ENCODE measurements at regions not wholly inside any gene's neighbourhood (a gene's known extent, or its start where the extent isn't known, plus 50 kb on each side); places are given as distances from the start of the nearest gene placed in this dataset.

DNA sequence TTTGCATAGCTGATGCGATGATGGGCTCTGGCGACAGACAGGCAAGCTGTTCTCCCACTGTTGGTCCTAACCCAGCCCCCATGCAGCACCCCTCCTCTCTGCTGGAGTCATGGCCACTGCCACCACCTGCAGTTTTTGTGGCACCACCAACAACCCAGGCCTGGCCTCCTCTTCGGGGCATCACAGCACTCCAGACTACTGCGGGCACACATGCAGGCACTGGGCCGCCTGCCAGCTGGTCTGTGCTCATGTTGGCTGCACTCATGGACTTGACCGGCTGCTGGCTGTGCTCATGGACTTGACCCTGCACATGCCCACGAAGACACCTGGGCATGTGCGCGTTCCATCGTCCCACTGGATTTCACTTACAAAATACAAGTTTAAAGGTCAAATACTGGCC is 130.9 kb upstream of the TMEM108 start:
- no peak overlapping the region for H3K27ac ChIP-seq
- DNase-seq (ENCODE audit: low read depth, low spot score) = no peak

DNA sequence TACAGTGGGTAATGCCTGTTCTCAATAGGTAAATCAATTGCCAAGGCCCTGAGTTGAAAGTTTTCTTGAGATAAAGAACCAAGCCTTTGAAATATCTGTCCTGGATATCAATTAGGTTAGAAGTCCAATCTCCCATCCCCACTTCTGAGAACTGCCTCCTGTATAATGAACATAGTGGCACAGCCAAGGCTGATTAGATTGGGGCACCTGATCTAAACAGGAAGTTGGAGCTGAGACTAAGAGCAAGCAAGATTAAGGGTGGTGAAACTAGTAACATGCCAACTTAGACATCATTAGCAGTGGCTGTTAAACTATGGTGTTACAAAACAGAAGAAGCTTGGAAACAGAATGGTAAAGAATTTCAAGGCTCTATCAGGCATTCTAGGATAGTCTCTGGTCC is 137.7 kb upstream of the TMEM108 start:
- no peak for DNase-seq (ENCODE audit: low read depth, low spot score)

GRCh38 chr3:132898141-132898540 is 140.1 kb upstream of the TMEM108 start:
- DNase-seq (ENCODE audit: low read depth, low spot score) = no peak
- H3K27ac ChIP-seq = no peak overlapping the region

More for the DNA sequence above, 137.7 kb upstream of the TMEM108 start:
- H3K27ac ChIP-seq = no peak overlapping the region

DNA sequence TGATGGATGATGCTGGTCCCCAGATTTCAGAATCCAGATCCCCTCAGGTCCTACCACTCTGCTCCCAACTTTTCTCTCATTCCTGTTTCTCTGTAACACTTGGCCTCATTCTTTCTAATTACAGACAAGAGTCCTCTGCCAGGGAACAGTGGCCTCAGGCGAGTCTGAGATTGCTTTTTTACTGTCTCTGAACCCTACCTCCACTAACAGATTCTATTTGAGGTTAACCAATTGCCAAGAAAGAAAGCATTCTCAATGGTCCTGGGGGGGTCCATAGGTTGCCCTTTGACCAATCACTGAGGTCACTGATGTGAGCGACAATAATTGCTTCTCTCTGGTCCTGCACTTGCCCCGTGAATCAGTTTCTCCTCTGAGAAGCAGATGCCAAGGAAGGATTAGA is 145.2 kb upstream of the TMEM108 start:
- no peak overlapping the region for H3K27ac ChIP-seq
- no peak for DNase-seq (ENCODE audit: low read depth, low spot score)

DNA sequence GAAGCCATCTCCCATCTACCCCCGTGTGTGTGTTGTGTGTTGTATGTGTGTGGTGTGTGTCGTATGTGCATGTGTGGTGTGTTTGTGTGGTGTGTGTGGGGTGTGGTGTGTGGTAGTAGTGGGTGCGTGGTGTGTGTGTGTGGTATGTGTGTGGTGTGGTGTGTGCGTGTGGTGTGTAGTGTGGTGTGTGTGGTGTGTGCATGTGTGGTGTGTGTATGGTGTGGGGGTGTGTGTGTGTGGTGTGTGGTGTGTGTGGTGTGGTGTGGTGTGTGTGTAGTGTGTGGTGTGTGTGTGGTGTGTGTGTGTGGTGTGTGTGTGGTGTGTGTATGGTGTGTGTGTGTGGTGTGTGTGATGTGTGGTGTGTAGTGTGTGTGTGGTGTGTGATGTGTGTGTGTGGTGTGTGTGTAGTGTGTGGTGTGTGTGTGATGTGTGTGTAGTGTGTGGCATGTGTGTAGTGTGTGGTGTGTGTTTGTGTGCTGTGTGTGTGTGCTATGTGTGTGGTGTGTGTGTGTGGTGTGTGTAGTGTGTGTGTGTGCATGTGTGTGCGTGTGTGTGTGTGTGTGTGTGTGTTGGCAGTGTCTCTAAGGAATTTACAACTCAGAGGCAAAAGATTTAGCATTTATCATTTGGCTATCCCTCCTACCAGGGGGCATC is 156.3 kb upstream of the TMEM108 start:
- H3K27ac ChIP-seq = no peak overlapping the region
- no peak for DNase-seq (ENCODE audit: low read depth, low spot score)

- no peak for DNase-seq (ENCODE audit: low read depth, low spot score)
- no peak overlapping the region for H3K27ac ChIP-seq
Observed at GRCh38 chr3:132880986-132881385, 157.2 kb upstream of the TMEM108 start.

DNA sequence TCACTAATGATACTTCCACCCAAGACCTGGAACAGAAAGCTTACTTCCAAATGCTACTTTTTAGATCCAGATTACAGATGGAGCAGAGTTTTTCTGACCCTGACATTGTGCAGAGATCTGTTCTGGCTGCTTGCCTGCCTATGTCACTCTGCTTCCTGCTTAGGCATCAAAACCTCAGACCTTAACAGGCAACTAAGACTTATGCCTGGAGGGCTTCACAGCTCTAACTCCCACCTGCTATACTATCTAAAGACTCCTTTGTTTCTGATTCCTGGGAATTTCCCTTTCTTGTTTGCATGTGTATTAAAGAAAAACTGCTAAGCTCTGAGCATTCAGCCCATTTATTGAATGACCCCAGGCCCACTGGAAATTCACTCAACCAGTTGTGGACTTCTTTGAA is 157.4 kb upstream of the NPHP3 start:
- no peak overlapping the region for H3K27ac ChIP-seq
- DNase-seq (ENCODE audit: low read depth, low spot score) = no peak

DNA sequence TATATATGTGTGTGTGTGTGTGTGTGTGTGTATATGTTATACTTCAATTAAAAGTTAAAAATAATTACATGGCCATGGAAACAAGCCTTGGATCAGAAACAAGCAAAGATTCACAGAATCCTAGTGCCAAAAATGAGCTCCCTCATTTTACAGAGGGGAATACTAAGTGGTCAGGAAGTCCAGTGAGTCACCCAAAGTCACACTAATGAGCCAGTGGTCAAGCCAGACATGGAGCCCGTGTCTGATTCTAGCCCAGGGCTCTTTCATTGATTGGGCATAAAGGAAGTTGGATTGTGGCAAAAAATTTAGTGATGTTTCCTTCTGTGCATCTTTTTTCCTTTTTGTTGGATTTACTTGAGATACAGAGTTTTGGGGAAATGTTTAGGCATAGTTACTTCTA is 152.5 kb upstream of the NPHP3 start:
- no peak for DNase-seq (ENCODE audit: low read depth, low spot score)
- H3K27ac ChIP-seq = no peak overlapping the region

DNA sequence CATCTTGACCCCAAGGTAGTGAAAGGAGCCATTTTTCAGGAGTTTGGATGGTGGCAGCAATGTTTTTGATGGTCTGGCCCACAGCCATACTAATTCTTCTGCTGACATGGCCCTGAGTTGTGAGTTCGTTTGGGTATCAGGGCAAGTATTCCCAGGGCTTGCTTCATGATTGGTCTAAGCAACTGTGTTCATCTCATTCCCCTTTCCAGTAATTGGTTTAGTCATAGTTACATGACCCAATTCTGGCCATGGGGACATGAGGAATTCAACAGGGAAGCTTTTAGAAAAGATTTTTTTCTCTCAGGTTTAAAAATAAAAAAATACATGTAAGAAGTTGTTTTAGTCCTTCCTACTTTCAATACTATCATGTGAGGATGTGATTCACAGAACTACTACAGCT is 150.5 kb upstream of the NPHP3 start:
- no peak overlapping the region for H3K27ac ChIP-seq
- DNase-seq (ENCODE audit: low read depth, low spot score) = no peak

DNA sequence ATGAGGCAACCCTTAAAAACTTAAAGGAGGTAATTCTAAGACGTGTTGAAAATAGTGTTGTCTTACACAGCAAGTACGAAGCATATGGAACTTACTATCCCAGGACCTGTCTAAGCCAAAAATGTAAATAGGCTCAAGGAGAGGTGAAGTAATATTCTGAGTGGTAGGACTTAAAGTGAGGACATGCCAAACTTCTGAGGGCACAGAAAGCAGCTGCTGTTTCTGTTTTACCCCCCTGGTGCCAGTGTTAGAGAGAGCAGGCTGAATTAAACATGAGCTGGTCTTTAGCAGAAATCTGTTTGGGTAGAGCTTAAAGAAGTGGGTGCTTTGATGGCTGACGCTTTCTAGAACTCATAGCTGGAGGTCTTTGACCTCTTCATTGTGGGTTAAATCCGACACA is 149.7 kb upstream of the NPHP3 start:
- H3K27ac ChIP-seq = no peak overlapping the region
- no peak for DNase-seq (ENCODE audit: low read depth, low spot score)

DNA sequence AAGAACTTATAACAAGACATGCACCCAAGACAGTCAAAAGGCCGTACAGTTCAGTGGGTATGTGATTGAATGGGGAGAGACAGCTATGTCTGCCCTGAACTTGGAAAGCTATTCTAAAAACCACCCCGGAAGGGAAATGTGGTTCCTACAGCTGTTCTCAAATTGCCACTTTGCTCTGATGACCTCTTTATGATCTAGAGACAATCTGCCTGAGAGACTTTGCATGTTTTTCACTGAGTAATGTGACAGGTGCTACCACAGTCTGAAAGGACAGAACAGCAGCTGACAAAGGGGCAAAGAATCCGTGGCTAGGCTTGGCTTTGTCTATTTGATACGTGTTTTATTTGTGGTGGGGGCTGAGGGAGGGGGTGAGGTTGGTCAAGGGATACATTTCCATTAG is 148.3 kb upstream of the NPHP3 start:
- no peak overlapping the region for H3K27ac ChIP-seq
- no peak for DNase-seq (ENCODE audit: low read depth, low spot score)

- no peak for DNase-seq (ENCODE audit: low read depth, low spot score)
- H3K27ac ChIP-seq = no peak overlapping the region
Observed at GRCh38 chr3:132867956-132868355, 145.7 kb upstream of the NPHP3 start.

DNA sequence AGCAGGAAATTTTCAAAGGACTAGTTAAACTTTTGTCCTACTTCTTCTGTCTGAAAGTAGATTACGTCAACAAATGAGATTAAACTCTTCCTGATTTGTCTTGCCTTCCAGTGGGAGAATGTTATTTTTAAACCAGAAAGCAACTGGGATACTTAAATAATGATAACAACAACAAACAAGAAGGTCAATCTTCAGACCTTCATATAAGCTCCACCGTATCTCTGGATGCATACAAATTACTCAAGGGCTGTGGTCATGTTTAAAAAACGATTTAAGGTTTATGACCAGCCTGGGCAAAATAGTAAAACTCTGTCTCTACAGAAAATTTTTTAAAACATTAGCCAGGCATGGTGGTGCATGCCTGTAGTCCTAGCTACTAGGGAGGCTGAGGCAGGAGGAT is 145.3 kb upstream of the NPHP3 start:
- no peak for DNase-seq (ENCODE audit: low read depth, low spot score)
- H3K27ac ChIP-seq = no peak overlapping the region

- no peak overlapping the region for H3K27ac ChIP-seq
- DNase-seq (ENCODE audit: low read depth, low spot score) = no peak
Observed at GRCh38 chr3:132857317-132857716, 135.1 kb upstream of the NPHP3 start.

- DNase-seq (ENCODE audit: low read depth, low spot score) = no peak
- H3K27ac ChIP-seq = no peak overlapping the region
Observed at GRCh38 chr3:132854856-132855535, 132.8 kb upstream of the NPHP3 start.

- no peak overlapping the region for H3K27ac ChIP-seq
- DNase-seq (ENCODE audit: low read depth, low spot score) = no peak
Observed at GRCh38 chr3:132847849-132848625, 125.8 kb upstream of the NPHP3 start.

- H3K27ac ChIP-seq = no peak overlapping the region
- no peak for DNase-seq (ENCODE audit: low read depth, low spot score)
Observed at GRCh38 chr3:132843851-132844553, 121.8 kb upstream of the NPHP3 start.

DNA sequence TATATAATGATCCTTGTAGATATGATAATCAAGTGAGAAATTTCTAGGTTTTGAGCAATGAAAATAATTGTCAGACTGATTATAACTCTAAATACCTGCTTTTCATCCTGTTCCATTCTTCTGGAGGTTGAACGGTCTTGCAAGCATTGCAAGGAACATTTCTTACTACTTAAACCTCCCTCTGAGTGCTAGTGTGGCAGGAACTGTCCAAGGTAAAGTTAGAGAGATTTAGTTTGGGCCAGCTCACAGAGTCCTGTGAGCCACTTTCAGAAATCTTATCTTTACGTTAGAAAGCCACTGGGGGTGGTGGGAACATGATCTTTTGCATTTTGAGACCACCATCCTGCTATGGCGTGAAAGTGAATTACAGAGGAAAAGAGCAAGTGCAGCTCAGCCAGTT is 121.1 kb upstream of the NPHP3 start:
- H3K27ac ChIP-seq = no peak overlapping the region
- no peak for DNase-seq (ENCODE audit: low read depth, low spot score)

DNA sequence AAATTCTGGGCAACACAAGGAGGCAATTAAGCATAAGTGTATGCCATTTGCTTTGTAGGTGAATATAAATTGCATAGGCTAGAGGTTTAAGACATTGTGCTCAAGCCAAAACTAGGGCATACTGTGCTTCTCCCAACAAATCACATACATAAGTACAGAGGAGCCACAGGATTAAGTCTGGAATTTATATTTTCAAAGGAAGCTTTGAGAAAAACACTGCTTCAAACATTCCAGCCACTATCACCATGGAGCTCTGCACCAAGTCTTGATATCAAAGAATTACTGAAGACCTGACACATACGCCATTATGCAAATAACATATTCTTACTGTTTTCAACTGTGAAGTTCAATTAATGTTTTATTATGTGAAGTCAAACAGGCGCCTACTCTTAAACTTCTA is 119.4 kb upstream of the NPHP3 start:
- DNase-seq (ENCODE audit: low read depth, low spot score) = no peak
- no peak overlapping the region for H3K27ac ChIP-seq

DNA sequence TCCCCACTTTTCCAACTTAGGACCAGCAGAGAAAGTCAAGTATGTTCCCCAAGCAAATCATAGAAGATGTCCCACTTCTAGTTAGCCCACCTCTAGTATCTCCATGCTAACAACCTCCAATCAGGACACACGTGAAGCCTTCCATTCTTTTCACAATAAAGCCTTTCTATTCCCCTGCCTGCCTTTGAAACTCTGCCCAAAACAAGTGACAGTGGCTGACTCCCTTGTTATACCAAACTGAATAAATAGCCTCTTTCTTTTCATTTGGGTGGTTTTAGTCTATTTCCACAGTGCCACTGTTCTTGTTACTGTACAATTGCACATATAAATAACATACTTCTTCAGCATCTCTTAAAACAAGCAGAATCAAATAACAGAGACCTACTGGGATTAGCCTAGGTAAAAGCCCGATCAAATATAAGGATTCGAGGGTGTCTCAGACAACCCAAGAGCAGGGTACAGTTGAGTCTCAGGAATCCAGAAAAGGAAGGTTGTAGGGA is 118.0 kb upstream of the NPHP3 start:
- no peak overlapping the region for H3K27ac ChIP-seq
- DNase-seq (ENCODE audit: low read depth, low spot score) = no peak

GRCh38 chr3:132838477-132838876 is 116.3 kb upstream of the NPHP3 start:
- DNase-seq (ENCODE audit: low read depth, low spot score) = no peak
- no peak overlapping the region for H3K27ac ChIP-seq
